TTC549 (cell line): ENCODE measurements at regions not wholly inside any gene's neighbourhood (a gene's known extent, or its start where the extent isn't known, plus 50 kb on each side); places are given as distances from the start of the nearest gene placed in this dataset.
"Not testable (repeated sequence)": the region's sequence is repeated elsewhere in the genome, so short reads cannot be mapped to it uniquely, and the experiment has no call there.

Experiments
- FAIRE-seq: peaks from 2 replicates; lab custom pipeline; 2012; peaks lifted over from hg19 to GRCh38; lab: Jason Lieb, UNC

GRCh38 chr5:124902097-124902821, 155.8 kb upstream of the ZNF608 start:
- FAIRE-seq, result no peak

- no peak for FAIRE-seq
Observed at GRCh38 chr5:124905256-124906130, 159.1 kb upstream of the ZNF608 start.

GRCh38 chr5:124906339-124907097, 160.1 kb upstream of the ZNF608 start:
- no peak for FAIRE-seq

- no peak for FAIRE-seq
Observed at GRCh38 chr5:124907098-124907644, 160.7 kb upstream of the ZNF608 start.

GRCh38 chr5:124908581-124909451, 162.4 kb upstream of the ZNF608 start:
- FAIRE-seq, result no peak

GRCh38 chr5:124909734-124910133, 163.3 kb upstream of the ZNF608 start:
- no peak for FAIRE-seq

- FAIRE-seq, result no peak
Observed at GRCh38 chr5:124910354-124911016, 164.0 kb upstream of the ZNF608 start.

GRCh38 chr5:124912638-124913328, 166.3 kb upstream of the ZNF608 start:
- FAIRE-seq, result no peak

GRCh38 chr5:124913329-124913653, 166.9 kb upstream of the ZNF608 start:
- no peak for FAIRE-seq

GRCh38 chr5:124916313-124916712, 169.9 kb upstream of the ZNF608 start:
- FAIRE-seq, result not testable (repeated sequence)

GRCh38 chr5:124918618-124919017, 172.2 kb upstream of the ZNF608 start:
- FAIRE-seq, result no peak

GRCh38 chr5:124919076-124919475, 172.6 kb upstream of the ZNF608 start:
- no peak for FAIRE-seq

- FAIRE-seq, result no peak
Observed at GRCh38 chr5:124919747-124920525, 173.5 kb upstream of the ZNF608 start.

- FAIRE-seq, result no peak
Observed at GRCh38 chr5:124920909-124921666, 174.6 kb upstream of the ZNF608 start.

GRCh38 chr5:124921694-124922093, 175.3 kb upstream of the ZNF608 start:
- FAIRE-seq, result no peak

GRCh38 chr5:124922255-124922975, 176.0 kb upstream of the ZNF608 start:
- no peak for FAIRE-seq

- no peak for FAIRE-seq
Observed at GRCh38 chr5:124923131-124923530, 176.7 kb upstream of the ZNF608 start.

GRCh38 chr5:124924729-124925128, 178.3 kb upstream of the ZNF608 start:
- FAIRE-seq, result no peak
